K562 (cell line): ENCODE measurements at regions not wholly inside any gene's neighbourhood (a gene's known extent, or its start where the extent isn't known, plus 50 kb on each side); places are given as distances from the start of the nearest gene placed in this dataset.

ENCODE experiments used
- ATAC-seq: fragments of 200-7000 bp; cut with Tn5 transposase; 3 replicates; pipeline ENCODE4 v1.9.1; 2020; ENCODE audit warnings: moderate library complexity
- BruUV-seq: library from RNA; stranded (reverse); fragments of 400-500 nt; replicated peaks from 2 replicates; lab custom pipeline; 2021; lab: Mats Ljungman, UMichigan
- CTCF ChIA-PET: fragments of 300-600 bp; formaldehyde crosslinking; extraction: SDS; loops from one replicate; lab custom pipeline; 2021; ENCODE audit warnings: low intra/inter-chr PET ratio; lab: Yijun Ruan, JAX
- POLR2A ChIA-PET: fragments of 300-600, 350-650 bp; sonication (Branson Sonifier 250); formaldehyde crosslinking; extraction: SDS; loops from one replicate; lab custom pipeline; 2021; ENCODE audit warnings: antibody characterized with exemption, inconsistent platforms; lab: Yijun Ruan, JAX
- DNase-seq, 4 experiments: peaks; one replicate each; pipeline versions ENCODE4 v3.0.0 to v3.0.0-alpha.2; 2011 to 2018; ENCODE audit warnings: low spot score in 3 of 4, mixed read lengths in 3 of 4; ENCODE audit errors: extremely low read depth in 1 of 4
- FAIRE-seq: peaks from 2 replicates; lab custom pipeline; 2011; peaks lifted over from hg19 to GRCh38; lab: Jason Lieb, UNC
- H2AFZ ChIP-seq: 2 replicates; pipeline ENCODE4 v1.6.0; 2011; ENCODE audit warnings: low read depth, low read length, control low read depth, inconsistent platforms
- H3K27ac ChIP-seq: fragments of 200-600 bp; 3 replicates; pipeline ENCODE4 v1.8.0; 2011; ENCODE audit warnings: low read depth, mild to moderate bottlenecking, control low read depth, inconsistent platforms, low read length, moderate library complexity, mixed read lengths; ENCODE audit errors: extremely low read depth
- H3K27me3 ChIP-seq, 2 experiments: fragments of 300-600 bp in 1 of 2; 2 replicates in 1 of 2; 3 replicates in 1 of 2; pipeline versions ENCODE4 v1.6.0 to v1.8.0; 2011; ENCODE audit warnings: inconsistent platforms in 2 of 2, low read length in 2 of 2, mild to moderate bottlenecking in 1 of 2, mixed read lengths in 1 of 2, moderate library complexity in 1 of 2; ENCODE audit not compliant: control insufficient read depth in 2 of 2, insufficient read depth in 2 of 2
- H3K36me3 ChIP-seq: fragments of 300-600 bp; 3 replicates; pipeline ENCODE4 v1.8.0; 2011; ENCODE audit warnings: mild to moderate bottlenecking, low read length, inconsistent platforms; ENCODE audit not compliant: control insufficient read depth, insufficient read depth
- H3K4me1 ChIP-seq, 2 experiments: fragments of 200-600 bp in 1 of 2; replicated peaks in 1 of 2; 2 replicates in 1 of 2; 3 replicates in 1 of 2; pipeline versions ENCODE4 v1.5.1 to v1.8.0; 2011; ENCODE audit warnings: inconsistent platforms in 2 of 2, low read length in 2 of 2, mild to moderate bottlenecking in 1 of 2, mixed read lengths in 1 of 2, moderate library complexity in 1 of 2; ENCODE audit not compliant: control insufficient read depth in 2 of 2, insufficient read depth in 2 of 2
- H3K4me2 ChIP-seq: 2 replicates; pipeline ENCODE4 v1.6.1; 2011; ENCODE audit warnings: low read length, control low read depth, inconsistent platforms, mixed read lengths; ENCODE audit not compliant: insufficient read depth
- H3K4me3 ChIP-seq: fragments of 200-600 bp; sonication (generic), shearing (Covaris generic); 2 replicates; pipeline ENCODE4 v1.5.1; 2016; ENCODE audit warnings: control low read depth, inconsistent platforms
- H3K79me2 ChIP-seq: fragments of 200-600 bp; 3 replicates; pipeline ENCODE4 v1.8.0; 2011; ENCODE audit warnings: low read length, inconsistent platforms; ENCODE audit not compliant: control insufficient read depth, insufficient read depth
- H3K9ac ChIP-seq, 2 experiments: 2 replicates each; pipeline versions ENCODE4 v1.6.0 to v1.6.1; 2011; ENCODE audit warnings: low read depth in 2 of 2, low read length in 2 of 2, control low read depth in 1 of 2, inconsistent platforms in 1 of 2, mild to moderate bottlenecking in 1 of 2, mixed read lengths in 1 of 2; ENCODE audit not compliant: insufficient read depth in 1 of 2
- H3K9me1 ChIP-seq: one replicate; pipeline ENCODE4 v1.6.0; 2011; ENCODE audit warnings: inconsistent platforms, mild to moderate bottlenecking, low read length, moderate library complexity; ENCODE audit not compliant: control insufficient read depth, insufficient read depth
- H3K9me3 ChIP-seq: replicated peaks from 2 replicates; pipeline ENCODE4 v1.5.1; 2011; ENCODE audit warnings: low read depth, low read length, inconsistent platforms; ENCODE audit not compliant: control insufficient read depth, insufficient read depth
- H4K20me1 ChIP-seq: replicated peaks from 2 replicates; pipeline ENCODE4 v1.6.1; 2011; ENCODE audit warnings: low read length, inconsistent platforms, mixed read lengths; ENCODE audit not compliant: control insufficient read depth, insufficient read depth
- HOXB6 ChIP-seq: fragments of 250-450 bp; sonication (Bioruptor Pico); IDR thresholded peaks from 2 replicates; pipeline ENCODE4 v1.5.1; 2022; ENCODE audit warnings: mild to moderate bottlenecking, borderline replicate concordance
- KAT2B ChIP-seq: IDR thresholded peaks from one replicate; pipeline ENCODE4 v1.6.1; 2012; ENCODE audit warnings: low read depth, mild to moderate bottlenecking, control low read depth, inconsistent platforms, low read length, moderate library complexity
- MTA2 ChIP-seq: fragments of 450-650 bp; IDR thresholded peaks from 2 replicates; pipeline ENCODE4 v1.6.1; 2016; ENCODE audit warnings: low read depth
- TAF15 ChIP-seq: fragments of 200-400 bp; formaldehyde crosslinking; IDR thresholded peaks from 2 replicates; pipeline ENCODE4 v1.6.1; 2017; ENCODE audit warnings: mild to moderate bottlenecking, low read depth, low read length, moderate library complexity
- TFAM ChIP-seq: fragments of 250-450 bp; sonication (Bioruptor Pico); conservative IDR thresholded peaks from 2 replicates; pipeline ENCODE4 v1.5.0; 2021; ENCODE audit warnings: mild to moderate bottlenecking, moderate library complexity
- ZNF778 ChIP-seq: fragments of 450-650 bp; formaldehyde crosslinking; IDR thresholded peaks from 2 replicates; pipeline ENCODE4 v1.4.0; 2020; ENCODE audit warnings: mild to moderate bottlenecking, moderate library complexity
- WGBS: fragments of 100-300 bp; shearing (Covaris generic); methylation state at CpG from one replicate; pipeline ENCODE4 v1.1.6; 2016; ENCODE audit warnings: low coverage, mixed read lengths; ENCODE audit not compliant: insufficient coverage; ENCODE audit errors: missing lambda C conversion rate; 5-methylcytosine and 5-hydroxymethylcytosine counted together
- in situ Hi-C: fragments of 300-500 bp; cut with MboI; formaldehyde crosslinking; loops from 4 replicates; pipeline ENCODE4 v1.15.0; 2018; ENCODE audit warnings: inconsistent platforms, mixed read lengths
- intact Hi-C: fragments of 100-400 bp; cut with micrococcal nuclease; formaldehyde crosslinking; loops from 2 replicates; pipeline ENCODE4 v1.14.2; 2022
- TF ChIP-seq, protein P1 (sequence below): sonication (generic); formaldehyde crosslinking; IDR thresholded peaks from 2 replicates; pipeline ENCODE4 v1.9.0; 2022; ENCODE audit warnings: mild to moderate bottlenecking, missing genetic modification reagents
- TF ChIP-seq, protein P2 (sequence below): fragments of 250-450 bp; sonication (Bioruptor Pico); IDR thresholded peaks from 2 replicates; pipeline ENCODE4 v1.8.0; 2022; ENCODE audit warnings: inconsistent platforms

DNA sequence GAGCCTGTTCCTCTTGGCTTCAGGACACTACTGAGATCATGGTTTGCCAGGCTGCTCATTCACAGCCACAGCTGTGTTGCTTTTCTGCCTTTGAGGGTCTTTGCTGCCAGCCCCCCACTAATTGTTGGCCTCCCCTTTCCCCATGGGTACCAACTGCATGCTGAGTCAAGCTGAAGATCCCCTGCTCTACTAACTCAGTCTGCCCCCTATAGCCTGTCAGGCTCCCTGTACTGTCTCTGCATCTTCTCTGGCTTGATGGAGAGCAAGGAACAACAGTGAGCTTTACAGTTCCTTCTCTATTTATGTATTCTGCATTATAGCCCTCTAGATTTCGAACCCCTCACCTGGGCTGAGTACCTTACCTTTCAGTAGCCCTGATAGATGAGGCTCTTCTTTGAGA lies 257.6 kb upstream of the CADM1 start:
- 0% methylated on average over 1 of the region's 1 CpG for WGBS
- CTCF ChIA-PET: no interaction called here
- DNase-seq (no peak), FAIRE-seq (no peak), ATAC-seq (no peak)
- intact Hi-C loops: no loop called here
- no peaks in the 10 kb centered on the region for H3K36me3 ChIP-seq
- peaks cover 5 to 11% of the 10 kb centered on the region in 2 experiments; a peak in 1 of 5 replicates for H3K4me1 ChIP-seq
- no peaks in the 10 kb centered on the region for H3K79me2 ChIP-seq
- TF ChIP-seq ZNF778 (CRISPR knock-in tag): no peak
- TF ChIP-seq MTA2: no peak
- no peak for TF ChIP-seq KAT2B
- no peak for TF ChIP-seq TFAM
- no peak for TF ChIP-seq HOXB6 (CRISPR knock-in tag)
- TF ChIP-seq, protein P1, sequence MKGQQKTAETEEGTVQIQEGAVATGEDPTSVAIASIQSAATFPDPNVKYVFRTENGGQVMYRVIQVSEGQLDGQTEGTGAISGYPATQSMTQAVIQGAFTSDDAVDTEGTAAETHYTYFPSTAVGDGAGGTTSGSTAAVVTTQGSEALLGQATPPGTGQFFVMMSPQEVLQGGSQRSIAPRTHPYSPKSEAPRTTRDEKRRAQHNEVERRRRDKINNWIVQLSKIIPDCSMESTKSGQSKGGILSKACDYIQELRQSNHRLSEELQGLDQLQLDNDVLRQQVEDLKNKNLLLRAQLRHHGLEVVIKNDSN: no peak
- no peak for TF ChIP-seq TAF15
- TF ChIP-seq, protein P2, sequence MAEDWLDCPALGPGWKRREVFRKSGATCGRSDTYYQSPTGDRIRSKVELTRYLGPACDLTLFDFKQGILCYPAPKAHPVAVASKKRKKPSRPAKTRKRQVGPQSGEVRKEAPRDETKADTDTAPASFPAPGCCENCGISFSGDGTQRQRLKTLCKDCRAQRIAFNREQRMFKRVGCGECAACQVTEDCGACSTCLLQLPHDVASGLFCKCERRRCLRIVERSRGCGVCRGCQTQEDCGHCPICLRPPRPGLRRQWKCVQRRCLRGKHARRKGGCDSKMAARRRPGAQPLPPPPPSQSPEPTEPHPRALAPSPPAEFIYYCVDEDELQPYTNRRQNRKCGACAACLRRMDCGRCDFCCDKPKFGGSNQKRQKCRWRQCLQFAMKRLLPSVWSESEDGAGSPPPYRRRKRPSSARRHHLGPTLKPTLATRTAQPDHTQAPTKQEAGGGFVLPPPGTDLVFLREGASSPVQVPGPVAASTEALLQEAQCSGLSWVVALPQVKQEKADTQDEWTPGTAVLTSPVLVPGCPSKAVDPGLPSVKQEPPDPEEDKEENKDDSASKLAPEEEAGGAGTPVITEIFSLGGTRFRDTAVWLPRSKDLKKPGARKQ (CRISPR knock-in tag): no peak
- H3K4me2 ChIP-seq: no peak overlapping the region
- H3K27ac ChIP-seq: no peak overlapping the region
- no peak overlapping the region for H2AFZ ChIP-seq
- no peaks in the 10 kb centered on the region for H3K9me1 ChIP-seq
- no TSS peak for BruUV-seq
- H3K4me3 ChIP-seq: no peak overlapping the region
- H3K27me3 ChIP-seq: peaks cover 6 to 23% of the 10 kb centered on the region in 2 experiments; a peak in 3 of 5 replicates
- POLR2A ChIA-PET: no interaction called here
- no peaks in the 10 kb centered on the region for H4K20me1 ChIP-seq
- in situ Hi-C loops: no loop called here
- no peaks in the 10 kb centered on the region for H3K9me3 ChIP-seq
- H3K9ac ChIP-seq: no peak overlapping the region
